GM12875 (cell line): ENCODE measurements at regions not wholly inside any gene's neighbourhood (a gene's known extent, or its start where the extent isn't known, plus 50 kb on each side); places are given as distances from the start of the nearest gene placed in this dataset.

Experiments used
- H3K4me3 ChIP-seq: one replicate; pipeline ENCODE4 v1.5.1; 2011; ENCODE audit warnings: low read depth, low read length, control low read depth
- TF ChIP-seq, protein P1 (sequence below): IDR thresholded peaks from 2 replicates; pipeline ENCODE4 v1.5.1; 2011; ENCODE audit warnings: low read depth, mild to moderate bottlenecking, control low read depth, inconsistent platforms, low read length, moderate library complexity, borderline replicate concordance; ENCODE audit not compliant: insufficient read depth

DNA sequence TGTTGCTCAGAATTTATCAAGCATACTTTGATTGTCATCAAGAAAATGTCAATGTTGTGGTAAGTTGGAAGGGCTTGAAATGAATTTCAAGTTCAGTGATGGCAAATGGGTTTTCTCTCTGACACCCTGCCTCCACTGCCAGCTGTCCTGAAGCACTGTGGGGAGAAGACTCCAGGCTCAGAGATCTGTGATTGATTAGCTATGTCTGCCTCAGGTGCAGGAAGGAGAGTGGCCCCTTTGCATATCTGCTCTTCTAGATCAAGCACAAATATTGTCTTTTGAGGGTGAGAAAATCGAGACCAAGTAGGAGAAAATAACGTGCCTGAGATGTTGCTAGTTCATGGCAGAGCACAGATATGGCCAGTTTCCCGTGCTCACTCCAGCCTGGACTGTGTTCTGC is 178.8 kb upstream of the GLI2 start:
- TF ChIP-seq, protein P1, sequence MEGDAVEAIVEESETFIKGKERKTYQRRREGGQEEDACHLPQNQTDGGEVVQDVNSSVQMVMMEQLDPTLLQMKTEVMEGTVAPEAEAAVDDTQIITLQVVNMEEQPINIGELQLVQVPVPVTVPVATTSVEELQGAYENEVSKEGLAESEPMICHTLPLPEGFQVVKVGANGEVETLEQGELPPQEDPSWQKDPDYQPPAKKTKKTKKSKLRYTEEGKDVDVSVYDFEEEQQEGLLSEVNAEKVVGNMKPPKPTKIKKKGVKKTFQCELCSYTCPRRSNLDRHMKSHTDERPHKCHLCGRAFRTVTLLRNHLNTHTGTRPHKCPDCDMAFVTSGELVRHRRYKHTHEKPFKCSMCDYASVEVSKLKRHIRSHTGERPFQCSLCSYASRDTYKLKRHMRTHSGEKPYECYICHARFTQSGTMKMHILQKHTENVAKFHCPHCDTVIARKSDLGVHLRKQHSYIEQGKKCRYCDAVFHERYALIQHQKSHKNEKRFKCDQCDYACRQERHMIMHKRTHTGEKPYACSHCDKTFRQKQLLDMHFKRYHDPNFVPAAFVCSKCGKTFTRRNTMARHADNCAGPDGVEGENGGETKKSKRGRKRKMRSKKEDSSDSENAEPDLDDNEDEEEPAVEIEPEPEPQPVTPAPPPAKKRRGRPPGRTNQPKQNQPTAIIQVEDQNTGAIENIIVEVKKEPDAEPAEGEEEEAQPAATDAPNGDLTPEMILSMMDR, result no peak
- no peak overlapping the region for H3K4me3 ChIP-seq

DNA sequence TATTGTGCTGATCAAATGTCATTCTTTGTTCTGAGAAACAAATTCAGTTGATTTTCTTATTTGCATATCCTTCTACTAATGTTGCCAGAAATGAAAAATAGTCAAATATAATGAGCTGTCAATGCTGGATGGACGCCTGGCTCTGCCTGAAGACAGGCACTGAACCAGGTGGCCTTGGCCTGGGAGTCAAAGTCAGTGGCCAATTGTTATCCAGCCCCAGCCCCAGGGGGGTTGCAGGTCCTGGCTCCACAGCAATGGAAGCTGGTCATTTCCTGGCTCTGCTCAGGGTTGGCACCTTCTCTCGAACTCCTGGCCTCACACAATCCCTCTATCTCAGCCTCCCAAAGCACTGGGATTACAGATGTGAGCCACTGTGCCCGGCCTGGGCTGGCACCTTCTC is 176.8 kb upstream of the GLI2 start:
- TF ChIP-seq, protein P1, result no peak

DNA sequence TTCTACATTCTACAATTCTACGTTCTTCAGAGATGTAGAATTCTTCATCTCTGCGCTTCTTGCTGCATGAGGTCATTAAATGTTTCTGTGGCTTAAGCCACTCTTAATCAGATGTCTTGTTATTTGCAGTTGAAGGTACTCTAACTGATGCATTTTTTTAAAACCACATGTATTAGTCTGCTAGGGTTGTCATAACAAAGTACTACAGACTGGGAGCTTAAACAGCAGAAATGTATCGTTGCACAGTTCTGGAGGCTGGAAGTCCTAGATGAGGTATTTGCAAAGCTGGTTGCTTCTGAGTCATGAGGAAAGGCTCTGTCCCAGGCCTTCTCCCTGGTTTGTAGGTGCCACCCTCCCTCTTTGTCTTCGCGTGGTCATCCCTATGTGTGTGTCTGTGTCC is 176.3 kb upstream of the GLI2 start:
- no peak overlapping the region for H3K4me3 ChIP-seq
- TF ChIP-seq, protein P1, result no peak

More for the DNA sequence above, 176.8 kb upstream of the GLI2 start:
- no peak overlapping the region for H3K4me3 ChIP-seq

DNA sequence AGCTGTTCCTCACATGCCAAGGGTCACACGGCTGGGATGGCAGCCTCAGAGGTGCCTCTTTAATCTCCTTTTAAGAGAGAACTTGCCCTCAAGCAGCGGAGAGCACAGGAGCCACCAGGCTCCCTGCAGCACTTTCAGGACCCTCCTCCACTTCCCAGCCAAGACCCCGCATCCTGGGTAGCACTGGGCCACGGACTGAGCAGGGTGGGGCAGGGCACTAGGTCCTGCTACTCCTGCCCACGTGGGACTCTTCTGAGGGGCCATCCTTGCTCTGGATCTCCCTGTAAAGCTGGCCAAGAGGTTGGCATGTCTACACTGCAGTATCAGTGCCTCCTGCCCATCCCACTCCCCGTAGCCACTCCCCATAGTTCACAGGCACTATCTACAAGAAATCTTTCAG is 175.3 kb upstream of the GLI2 start:
- H3K4me3 ChIP-seq, result no peak overlapping the region
- TF ChIP-seq, protein P1, result no peak

DNA sequence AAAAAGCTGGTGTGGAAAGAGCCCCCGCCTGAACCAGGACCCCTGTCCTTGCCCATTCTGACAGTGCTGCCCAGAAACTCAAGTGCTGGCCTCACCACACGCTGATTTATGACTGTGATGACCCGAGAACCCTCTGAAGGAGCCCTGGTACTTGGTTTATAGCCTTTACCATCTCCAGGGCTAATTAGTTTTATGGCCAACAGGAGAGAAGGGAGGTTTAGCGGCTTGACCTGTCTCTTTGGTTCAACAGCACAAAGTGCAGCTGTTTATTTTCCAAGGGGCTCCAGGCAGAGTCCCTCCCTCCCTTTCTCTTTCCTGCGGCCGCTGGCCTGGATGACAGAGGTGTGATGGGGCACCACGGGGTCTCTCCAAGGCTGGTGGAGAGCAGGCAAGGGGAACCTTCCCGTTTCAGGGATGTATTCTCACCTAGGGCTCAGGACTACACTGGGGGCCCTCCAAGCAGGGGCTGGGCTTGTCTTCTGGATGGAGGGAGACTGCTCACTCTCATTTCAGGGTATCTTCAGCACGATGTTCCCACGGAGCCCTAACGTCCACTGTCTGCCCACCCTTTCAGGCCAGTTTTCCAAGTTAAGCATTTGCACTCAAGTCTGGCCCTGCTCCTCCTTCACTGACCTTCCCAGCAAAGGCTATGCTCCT is 174.2 kb upstream of the GLI2 start:
- TF ChIP-seq, protein P1, result no peak

DNA sequence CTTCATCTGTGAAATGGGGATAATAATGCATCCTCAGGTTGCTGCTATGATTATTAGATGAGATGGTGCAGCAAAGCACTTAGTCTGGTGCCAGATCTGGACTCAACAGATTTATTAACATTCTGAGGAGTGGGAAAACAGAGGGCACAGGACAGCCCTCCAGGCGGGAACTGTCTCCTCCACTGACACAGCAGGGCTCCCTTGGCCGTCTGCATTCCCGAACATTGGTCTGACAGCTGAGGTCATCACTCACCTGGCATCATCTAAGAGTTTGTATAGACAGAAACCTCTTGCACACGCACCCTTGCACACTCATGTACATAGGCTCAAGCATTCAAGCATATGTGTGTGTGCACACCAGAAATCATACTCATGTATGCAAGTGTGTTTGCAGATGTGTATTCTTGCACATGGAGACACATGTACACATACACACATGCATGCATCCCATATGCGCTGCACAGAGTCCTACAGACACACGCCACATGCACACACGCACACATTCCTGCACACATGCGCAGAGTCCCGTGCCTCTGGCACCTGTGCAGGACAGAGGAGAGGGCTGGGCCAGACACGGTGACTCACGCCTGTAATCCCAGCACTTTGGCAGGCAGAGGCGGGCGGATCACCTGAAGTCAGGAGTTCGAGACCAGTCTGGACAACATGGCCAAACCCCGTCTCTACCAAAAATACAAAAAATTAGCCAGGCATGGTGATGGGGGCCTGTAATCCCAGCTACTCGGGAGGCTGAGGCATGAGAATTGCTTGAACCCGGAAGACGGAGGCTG is 173.3 kb upstream of the GLI2 start:
- TF ChIP-seq, protein P1, result no peak
- H3K4me3 ChIP-seq, result no peak overlapping the region

More for the DNA sequence above, 174.2 kb upstream of the GLI2 start:
- no peak overlapping the region for H3K4me3 ChIP-seq

DNA sequence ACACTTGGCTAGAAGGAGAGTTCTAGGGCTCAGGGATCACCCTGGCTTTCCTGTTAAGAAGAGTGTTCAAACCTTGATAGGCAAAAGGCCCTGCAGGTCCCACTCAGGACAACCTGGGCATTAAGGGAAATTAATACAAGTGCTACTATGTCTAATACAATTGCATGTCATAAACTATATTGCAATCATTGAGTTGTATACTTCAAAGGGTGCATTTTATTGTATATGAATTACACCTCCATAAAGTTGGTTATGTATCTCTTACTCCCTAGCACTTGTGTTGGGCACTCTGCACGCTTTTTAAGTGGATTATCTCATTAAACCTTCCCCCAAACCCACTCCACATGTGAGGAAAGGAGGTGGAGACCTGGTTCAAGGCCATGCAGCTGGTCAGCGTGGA is 172.1 kb upstream of the GLI2 start:
- H3K4me3 ChIP-seq, result no peak overlapping the region
- TF ChIP-seq, protein P1, result no peak
